WTC11 (cell line): ENCODE measurements at regions not wholly inside any gene's neighbourhood (a gene's known extent, or its start where the extent isn't known, plus 50 kb on each side); places are given as distances from the start of the nearest gene placed in this dataset.

Experiments
- ATAC-seq: fragments of 200-7000 bp; cut with Tn5 transposase; 2 replicates; pipeline ENCODE4 v1.10.0; 2021; ENCODE audit warnings: mild to moderate bottlenecking, moderate library complexity
- CTCF ChIA-PET: fragments of 300-600 bp; sonication (Branson Sonifier 250); formaldehyde crosslinking; loops from one replicate; lab custom pipeline; 2021; ENCODE audit warnings: antibody characterized with exemption; lab: Charles Lee
- POLR2A ChIA-PET: fragments of 350-600 bp; sonication (Branson Sonifier 250); formaldehyde crosslinking; loops from one replicate; lab custom pipeline; 2021; ENCODE audit warnings: antibody characterized with exemption; lab: Charles Lee
- DNase-seq: peaks from one replicate; pipeline ENCODE4 v3.0.0; 2021; ENCODE audit warnings: low spot score
- H3K27ac Mint-ChIP-seq: 2 replicates; pipeline ENCODE4 v1.8.0; 2021; ENCODE audit warnings: mixed read lengths
- H3K27me3 Mint-ChIP-seq: 2 replicates; pipeline ENCODE4 v1.8.0; 2021; ENCODE audit warnings: low read depth, mild to moderate bottlenecking, moderate library complexity, mixed read lengths
- H3K36me3 Mint-ChIP-seq: 2 replicates; pipeline ENCODE4 v1.8.0; 2021; ENCODE audit warnings: mixed read lengths
- H3K4me1 Mint-ChIP-seq: 2 replicates; pipeline ENCODE4 v1.8.0; 2022; ENCODE audit warnings: mixed read lengths
- H3K4me3 Mint-ChIP-seq: 2 replicates; pipeline ENCODE4 v1.8.0; 2021; ENCODE audit warnings: mild to moderate bottlenecking, moderate library complexity, mixed read lengths
- H3K9me3 Mint-ChIP-seq: 2 replicates; pipeline ENCODE4 v1.8.0; 2021; ENCODE audit warnings: mixed read lengths
- ARID4B ChIP-seq: sonication (generic); formaldehyde crosslinking; IDR thresholded peaks from 2 replicates; pipeline ENCODE4 v1.8.0; 2023; ENCODE audit warnings: missing genetic modification reagents, mild to moderate bottlenecking, borderline replicate concordance
- CBFB ChIP-seq: sonication (generic); formaldehyde crosslinking; IDR thresholded peaks from 2 replicates; pipeline ENCODE4 v1.8.1; 2022; ENCODE audit warnings: mild to moderate bottlenecking, low read depth, missing genetic modification reagents
- E2F1 ChIP-seq: sonication (generic); formaldehyde crosslinking; IDR thresholded peaks from 2 replicates; pipeline ENCODE4 v1.8.0; 2022; ENCODE audit warnings: mild to moderate bottlenecking, missing genetic modification reagents
- E2F5 ChIP-seq: sonication (generic); formaldehyde crosslinking; IDR thresholded peaks from 2 replicates; pipeline ENCODE4 v1.8.1; 2022; ENCODE audit warnings: mild to moderate bottlenecking, moderate library complexity, missing genetic modification reagents
- ESRRA ChIP-seq: sonication (generic); formaldehyde crosslinking; IDR thresholded peaks from 2 replicates; pipeline ENCODE4 v1.8.1; 2022; ENCODE audit warnings: mild to moderate bottlenecking, missing genetic modification reagents, borderline replicate concordance
- ETV6 ChIP-seq: sonication (generic); formaldehyde crosslinking; IDR thresholded peaks from 2 replicates; pipeline ENCODE4 v1.8.1; 2022; ENCODE audit warnings: mild to moderate bottlenecking, missing genetic modification reagents
- GABPB1 ChIP-seq: sonication (generic); formaldehyde crosslinking; IDR thresholded peaks from 2 replicates; pipeline ENCODE4 v1.8.1; 2023; ENCODE audit warnings: mild to moderate bottlenecking, missing genetic modification reagents
- HMGXB4 ChIP-seq: sonication (generic); formaldehyde crosslinking; IDR thresholded peaks from 2 replicates; pipeline ENCODE4 v1.8.1; 2023; ENCODE audit warnings: mild to moderate bottlenecking, moderate library complexity, missing genetic modification reagents
- MAX ChIP-seq: sonication (generic); formaldehyde crosslinking; IDR thresholded peaks from 2 replicates; pipeline ENCODE4 v1.8.0; 2022; ENCODE audit warnings: mild to moderate bottlenecking, missing genetic modification reagents
- NFYB ChIP-seq: sonication (generic); formaldehyde crosslinking; conservative IDR thresholded peaks from 2 replicates; pipeline ENCODE4 v1.8.0; 2022; ENCODE audit warnings: low read depth, missing genetic modification reagents
- NR2C2 ChIP-seq: sonication (generic); formaldehyde crosslinking; IDR thresholded peaks from 2 replicates; pipeline ENCODE4 v1.8.0; 2022; ENCODE audit warnings: mild to moderate bottlenecking, missing genetic modification reagents
- OVOL2 ChIP-seq: fragments of 250-450 bp; sonication (Bioruptor Pico); IDR thresholded peaks from 2 replicates; pipeline ENCODE4 v1.9.0; 2021; ENCODE audit warnings: mild to moderate bottlenecking, borderline replicate concordance
- PRRX2 ChIP-seq: fragments of 250-450 bp; sonication (Bioruptor Pico); IDR thresholded peaks from 2 replicates; pipeline ENCODE4 v1.8.0; 2021; ENCODE audit warnings: mild to moderate bottlenecking
- RELA ChIP-seq: sonication (generic); formaldehyde crosslinking; IDR thresholded peaks from 2 replicates; pipeline ENCODE4 v1.8.1; 2022; ENCODE audit warnings: missing genetic modification reagents, mild to moderate bottlenecking, borderline replicate concordance
- SMAD4 ChIP-seq: sonication (generic); formaldehyde crosslinking; IDR thresholded peaks from 2 replicates; pipeline ENCODE4 v1.8.0; 2022; ENCODE audit warnings: mild to moderate bottlenecking, missing genetic modification reagents
- STAT6 ChIP-seq: sonication (generic); formaldehyde crosslinking; conservative IDR thresholded peaks from 2 replicates; pipeline ENCODE4 v1.8.1; 2023; ENCODE audit warnings: mild to moderate bottlenecking, low read depth, missing genetic modification reagents, moderate library complexity
- TEAD4 ChIP-seq: sonication (generic); formaldehyde crosslinking; IDR thresholded peaks from 2 replicates; pipeline ENCODE4 v1.8.0; 2022; ENCODE audit warnings: mild to moderate bottlenecking, missing genetic modification reagents
- ZBTB43 ChIP-seq: sonication (generic); formaldehyde crosslinking; IDR thresholded peaks from 2 replicates; pipeline ENCODE4 v1.8.1; 2023; ENCODE audit warnings: mild to moderate bottlenecking, missing genetic modification reagents
- ZNF121 ChIP-seq: sonication (generic); formaldehyde crosslinking; IDR thresholded peaks from 2 replicates; pipeline ENCODE4 v1.8.0; 2023; ENCODE audit warnings: missing genetic modification reagents
- ZNF232 ChIP-seq: sonication (generic); formaldehyde crosslinking; IDR thresholded peaks from 2 replicates; pipeline ENCODE4 v1.8.0; 2022; ENCODE audit warnings: mild to moderate bottlenecking, missing genetic modification reagents

- no peak for TF ChIP-seq E2F5 (CRISPR knock-in tag)
- TF ChIP-seq ARID4B (CRISPR knock-in tag), result no peak
- no peak for TF ChIP-seq OVOL2
- TF ChIP-seq TEAD4 (CRISPR knock-in tag), result no peak
- TF ChIP-seq PRRX2 (CRISPR knock-in tag), result no peak
- no peak for TF ChIP-seq GABPB1 (CRISPR knock-in tag)
- TF ChIP-seq ESRRA (CRISPR knock-in tag), result no peak
- TF ChIP-seq RELA (CRISPR knock-in tag), result no peak
Measured at GRCh38 chr14:89684139-89684538, 267.1 kb upstream of the FOXN3 start (continued).

GRCh38 chr14:89681086-89682018 is 264.3 kb upstream of the FOXN3 start:
- Mint-ChIP-seq H3K9me3 (peaks cover 40% of the 10 kb centered on the region), H3K27me3 (peaks cover 17% of the 10 kb centered on the region), H3K4me1 (no peaks in the 10 kb centered on the region), H3K4me3 (no peak overlapping the region)
- POLR2A ChIA-PET, result no interaction called here
- TF ChIP-seq ZNF121 (no peak), HMGXB4 (CRISPR knock-in tag) (no peak), NFYB (CRISPR knock-in tag) (no peak), SMAD4 (CRISPR knock-in tag) (no peak), CBFB (CRISPR knock-in tag) (no peak), PRRX2 (CRISPR knock-in tag) (no peak), NR2C2 (CRISPR knock-in tag) (no peak), ZNF232 (no peak), MAX (CRISPR knock-in tag) (no peak)
- TF ChIP-seq, all 79 proteins: peak for 0
- no peak for ATAC-seq
- CTCF ChIA-PET, result no interaction called here
- Mint-ChIP-seq H3K27ac (no peak overlapping the region), H3K36me3 (peaks cover 26% of the 10 kb centered on the region)
- no peak for DNase-seq

- no peak overlapping the region for H3K27ac Mint-ChIP-seq
- POLR2A ChIA-PET, result no interaction called here
- no peaks in the 10 kb centered on the region for H3K4me1 Mint-ChIP-seq
- TF ChIP-seq ZBTB43 (CRISPR knock-in tag) (no peak), GABPB1 (CRISPR knock-in tag) (no peak), NR2C2 (CRISPR knock-in tag) (no peak), ETV6 (no peak), STAT6 (CRISPR knock-in tag) (no peak), ZNF121 (no peak), E2F1 (CRISPR knock-in tag) (no peak)
Measured at GRCh38 chr14:89680156-89680555, 263.1 kb upstream of the FOXN3 start.

More at GRCh38 chr14:89680156-89680555, 263.1 kb upstream of the FOXN3 start:
- Mint-ChIP-seq H3K4me3 (no peak overlapping the region), H3K36me3 (peaks cover 23% of the 10 kb centered on the region), H3K27me3 (peaks cover 15% of the 10 kb centered on the region), H3K9me3 (peaks cover 34% of the 10 kb centered on the region)
- CTCF ChIA-PET, result no interaction called here
- no peak for ATAC-seq
- no peak for DNase-seq
